HG02610 (cell line): ENCODE measurements at regions not wholly inside any gene's neighbourhood (a gene's known extent, or its start where the extent isn't known, plus 50 kb on each side); places are given as distances from the start of the nearest gene placed in this dataset.
"Not testable (repeated sequence)": the region's sequence is repeated elsewhere in the genome, so short reads cannot be mapped to it uniquely, and the experiment has no call there.

ENCODE experiments used
- ATAC-seq: cut with Tn5 transposase; IDR thresholded peaks from one replicate; pipeline ENCODE4 v1.9.1; 2021; ENCODE audit warnings: mild to moderate bottlenecking, moderate library complexity; ENCODE audit not compliant: unreplicated experiment

GRCh38 chr3:161599697-161600096 is 103.1 kb downstream of the OTOL1 start:
- no peak for ATAC-seq

GRCh38 chr3:161600173-161600572 is 103.6 kb downstream of the OTOL1 start:
- ATAC-seq, result no peak

GRCh38 chr3:161602475-161602874 is 105.9 kb downstream of the OTOL1 start:
- no peak for ATAC-seq

GRCh38 chr3:161602918-161603317 is 106.3 kb downstream of the OTOL1 start:
- no peak for ATAC-seq

GRCh38 chr3:161607056-161607455 is 110.4 kb downstream of the OTOL1 start:
- no peak for ATAC-seq

GRCh38 chr3:161619351-161619750 is 122.7 kb downstream of the OTOL1 start:
- no peak for ATAC-seq

- no peak for ATAC-seq
Measured at GRCh38 chr3:161630794-161631193, 134.2 kb downstream of the OTOL1 start.

GRCh38 chr3:161631536-161631935 is 134.9 kb downstream of the OTOL1 start:
- ATAC-seq, result no peak

GRCh38 chr3:161637559-161637958 is 141.0 kb downstream of the OTOL1 start:
- no peak for ATAC-seq

GRCh38 chr3:161639095-161639494 is 142.5 kb downstream of the OTOL1 start:
- ATAC-seq, result not testable (repeated sequence)

- no peak for ATAC-seq
Measured at GRCh38 chr3:161640181-161640580, 143.6 kb downstream of the OTOL1 start.

GRCh38 chr3:161641287-161641686 is 144.7 kb downstream of the OTOL1 start:
- ATAC-seq, result no peak

- ATAC-seq, result no peak
Measured at GRCh38 chr3:161644891-161645635, 148.5 kb downstream of the OTOL1 start.

- no peak for ATAC-seq
Measured at GRCh38 chr3:161647936-161648470, 151.4 kb downstream of the OTOL1 start.

GRCh38 chr3:161649900-161650484 is 153.4 kb downstream of the OTOL1 start:
- ATAC-seq, result no peak

GRCh38 chr3:161657786-161658185 is 161.2 kb downstream of the OTOL1 start:
- no peak for ATAC-seq

GRCh38 chr3:161671141-161671540 is 174.5 kb downstream of the OTOL1 start:
- no peak for ATAC-seq

GRCh38 chr3:161672478-161672877 is 175.9 kb downstream of the OTOL1 start:
- no peak for ATAC-seq

- no peak for ATAC-seq
Measured at GRCh38 chr3:161673866-161674265, 177.3 kb downstream of the OTOL1 start.

GRCh38 chr3:161674402-161674801 is 177.8 kb downstream of the OTOL1 start:
- no peak for ATAC-seq

GRCh38 chr3:161681831-161682230 is 185.2 kb downstream of the OTOL1 start:
- not testable (repeated sequence) for ATAC-seq

GRCh38 chr3:161682715-161683114 is 186.1 kb downstream of the OTOL1 start:
- ATAC-seq, result no peak
